Neural cell (in vitro differentiated cells): ENCODE measurements at regions not wholly inside any gene's neighbourhood (a gene's known extent, or its start where the extent isn't known, plus 50 kb on each side); places are given as distances from the start of the nearest gene placed in this dataset.
A peak's percentile ranks its signal among the peaks of the same experiment; 100 is the strongest.

Experiments used
- H2AFZ ChIP-seq: fragments of 200-600, 300-800 bp; sonication (generic), shearing (Covaris generic); 2 replicates; pipeline ENCODE4 v1.6.0; 2014; ENCODE audit warnings: low read depth, mild to moderate bottlenecking, antibody characterized with exemption, low read length, moderate library complexity
- H3F3A ChIP-seq: fragments of 200-600 bp; shearing (Covaris generic); 2 replicates; pipeline ENCODE4 v1.6.1; 2016; ENCODE audit warnings: mild to moderate bottlenecking, moderate library complexity, mixed read lengths, antibody characterized with exemption, low read length; ENCODE audit not compliant: insufficient read depth, poor library complexity, severe bottlenecking
- H3K27ac ChIP-seq: fragments of 200-600, 300-800 bp; sonication (generic), shearing (Covaris generic); 2 replicates; pipeline ENCODE4 v1.5.1; 2014; ENCODE audit warnings: mild to moderate bottlenecking, low read length, moderate library complexity
- H3K27me3 ChIP-seq: fragments of 300-800, 200-600 bp; sonication (generic), shearing (Covaris generic); 2 replicates; pipeline ENCODE4 v1.6.0; 2014; ENCODE audit warnings: mild to moderate bottlenecking, low read depth, low read length, moderate library complexity; ENCODE audit not compliant: insufficient read depth
- H3K36me3 ChIP-seq: fragments of 300-800, 200-600 bp; sonication (generic), shearing (Covaris generic); 2 replicates; pipeline ENCODE4 v1.5.1; 2014; ENCODE audit warnings: mild to moderate bottlenecking, antibody characterized with exemption, low read length, moderate library complexity; ENCODE audit not compliant: insufficient read depth
- H3K4me2 ChIP-seq: fragments of 300-800, 200-600 bp; sonication (generic), shearing (Covaris generic); 2 replicates; pipeline ENCODE4 v1.6.0; 2014; ENCODE audit warnings: mild to moderate bottlenecking, low read length
- H3K4me3 ChIP-seq: fragments of 300-800, 200-600 bp; sonication (generic), shearing (Covaris generic); 2 replicates; pipeline ENCODE4 v1.5.1; 2014; ENCODE audit warnings: mild to moderate bottlenecking, low read length, moderate library complexity
- H3K79me2 ChIP-seq: fragments of 200-600 bp; shearing (Covaris generic); replicated peaks from 2 replicates; pipeline ENCODE4 v1.6.0; 2014; ENCODE audit warnings: mild to moderate bottlenecking, low read length, moderate library complexity; ENCODE audit not compliant: insufficient read depth
- H3K9ac ChIP-seq: fragments of 300-800, 200-600 bp; sonication (generic), shearing (Covaris generic); 2 replicates; pipeline ENCODE4 v1.6.1; 2016; ENCODE audit warnings: mild to moderate bottlenecking, low read length, mixed read lengths
- H3K9me2 ChIP-seq: fragments of 200-600 bp; shearing (Covaris generic); 2 replicates; pipeline ENCODE4 v1.6.1; 2016; ENCODE audit warnings: mild to moderate bottlenecking, low read length, mixed read lengths; ENCODE audit not compliant: insufficient read depth
- H3K9me3 ChIP-seq: fragments of 200-600, 300-800 bp; sonication (generic), shearing (Covaris generic); 2 replicates; pipeline ENCODE4 v1.6.1; 2016; ENCODE audit warnings: mild to moderate bottlenecking, mixed run types, low read length, moderate library complexity, mixed read lengths
- H4K20me1 ChIP-seq: fragments of 200-600 bp; shearing (Covaris generic); 2 replicates; pipeline ENCODE4 v1.6.1; 2016; ENCODE audit warnings: mild to moderate bottlenecking, mixed run types; ENCODE audit not compliant: insufficient read depth
- CTCF ChIP-seq: fragments of 450-650 bp; IDR thresholded peaks from 2 replicates; pipeline ENCODE4 v1.5.1; 2014; ENCODE audit warnings: antibody characterized with exemption, mild to moderate bottlenecking, moderate library complexity; ENCODE audit not compliant: poor library complexity, severe bottlenecking
- EP300 ChIP-seq: fragments of 450-650 bp; conservative IDR thresholded peaks from 2 replicates; pipeline ENCODE4 v1.6.1; 2014; ENCODE audit warnings: antibody characterized with exemption, mild to moderate bottlenecking, moderate library complexity; ENCODE audit not compliant: poor library complexity, severe bottlenecking
- EZH2 ChIP-seq: fragments of 200-600, 300-800 bp; shearing (Covaris generic), sonication (generic); IDR thresholded peaks from 2 replicates; pipeline ENCODE4 v1.6.1; 2014; ENCODE audit warnings: antibody characterized with exemption, low read length, borderline replicate concordance, mild to moderate bottlenecking; ENCODE audit not compliant: insufficient read depth, poor library complexity, severe bottlenecking
- MXI1 ChIP-seq: fragments of 450-650 bp; conservative IDR thresholded peaks from 2 replicates; pipeline ENCODE4 v1.6.1; 2014; ENCODE audit warnings: antibody characterized with exemption, mild to moderate bottlenecking; ENCODE audit not compliant: poor library complexity, severe bottlenecking
- POLR2AphosphoS5 ChIP-seq: IDR thresholded peaks from 2 replicates; pipeline ENCODE4 v1.6.1; 2012
- RAD21 ChIP-seq: fragments of 450-650 bp; conservative IDR thresholded peaks from 2 replicates; pipeline ENCODE4 v1.6.1; 2014; ENCODE audit warnings: antibody characterized with exemption, mild to moderate bottlenecking, moderate library complexity
- SMC3 ChIP-seq: fragments of 450-650 bp; conservative IDR thresholded peaks from 2 replicates; pipeline ENCODE4 v1.6.1; 2014; ENCODE audit warnings: antibody characterized with exemption, mild to moderate bottlenecking, moderate library complexity; ENCODE audit not compliant: poor library complexity
- TAF1 ChIP-seq: IDR thresholded peaks from 2 replicates; pipeline ENCODE4 v1.6.1; 2012; ENCODE audit warnings: low read depth
- TF ChIP-seq, protein P1 (sequence below): IDR thresholded peaks from 2 replicates; pipeline ENCODE4 v1.6.1; 2012; ENCODE audit warnings: borderline replicate concordance

DNA sequence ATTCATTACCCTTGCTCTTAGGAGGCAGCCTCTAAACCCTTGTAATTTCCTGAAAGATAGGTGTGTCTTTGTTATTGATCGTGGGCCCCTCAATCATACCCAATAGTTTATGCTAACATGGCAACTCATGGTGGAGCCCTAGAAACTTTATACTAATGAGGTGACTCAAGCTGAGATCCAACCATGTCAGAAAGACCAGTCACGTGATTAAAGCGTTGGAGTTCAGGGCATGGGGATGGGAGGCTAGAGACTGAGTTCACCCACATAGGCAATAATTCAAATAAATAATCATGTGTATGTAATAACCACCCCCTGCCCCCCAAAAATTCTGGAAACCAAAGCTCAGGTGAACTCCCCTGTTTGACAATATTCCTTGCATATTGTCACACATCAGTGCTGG lies 99.5 kb upstream of the TUSC7 start:
- H3K79me2 ChIP-seq = no peaks in the 10 kb centered on the region
- H3K4me3 ChIP-seq = no peak overlapping the region
- no peak overlapping the region for H2AFZ ChIP-seq
- no peaks in the 10 kb centered on the region for H3K9me3 ChIP-seq
- H3K36me3 ChIP-seq = no peaks in the 10 kb centered on the region
- no peaks in the 10 kb centered on the region for H3K9me2 ChIP-seq
- H3F3A ChIP-seq = no peaks in the 10 kb centered on the region
- no peak overlapping the region for H3K27ac ChIP-seq
- H3K4me2 ChIP-seq = no peak overlapping the region
- H4K20me1 ChIP-seq = no peaks in the 10 kb centered on the region
- H3K9ac ChIP-seq = no peak overlapping the region
- no peaks in the 10 kb centered on the region for H3K27me3 ChIP-seq
- no peak for TF ChIP-seq TAF1
- no peak for TF ChIP-seq CTCF
- no peak for TF ChIP-seq EZH2
- TF ChIP-seq SMC3 = no peak
- TF ChIP-seq EP300 = no peak
- TF ChIP-seq POLR2AphosphoS5 = no peak
- no peak for TF ChIP-seq RAD21
- TF ChIP-seq, protein P1, sequence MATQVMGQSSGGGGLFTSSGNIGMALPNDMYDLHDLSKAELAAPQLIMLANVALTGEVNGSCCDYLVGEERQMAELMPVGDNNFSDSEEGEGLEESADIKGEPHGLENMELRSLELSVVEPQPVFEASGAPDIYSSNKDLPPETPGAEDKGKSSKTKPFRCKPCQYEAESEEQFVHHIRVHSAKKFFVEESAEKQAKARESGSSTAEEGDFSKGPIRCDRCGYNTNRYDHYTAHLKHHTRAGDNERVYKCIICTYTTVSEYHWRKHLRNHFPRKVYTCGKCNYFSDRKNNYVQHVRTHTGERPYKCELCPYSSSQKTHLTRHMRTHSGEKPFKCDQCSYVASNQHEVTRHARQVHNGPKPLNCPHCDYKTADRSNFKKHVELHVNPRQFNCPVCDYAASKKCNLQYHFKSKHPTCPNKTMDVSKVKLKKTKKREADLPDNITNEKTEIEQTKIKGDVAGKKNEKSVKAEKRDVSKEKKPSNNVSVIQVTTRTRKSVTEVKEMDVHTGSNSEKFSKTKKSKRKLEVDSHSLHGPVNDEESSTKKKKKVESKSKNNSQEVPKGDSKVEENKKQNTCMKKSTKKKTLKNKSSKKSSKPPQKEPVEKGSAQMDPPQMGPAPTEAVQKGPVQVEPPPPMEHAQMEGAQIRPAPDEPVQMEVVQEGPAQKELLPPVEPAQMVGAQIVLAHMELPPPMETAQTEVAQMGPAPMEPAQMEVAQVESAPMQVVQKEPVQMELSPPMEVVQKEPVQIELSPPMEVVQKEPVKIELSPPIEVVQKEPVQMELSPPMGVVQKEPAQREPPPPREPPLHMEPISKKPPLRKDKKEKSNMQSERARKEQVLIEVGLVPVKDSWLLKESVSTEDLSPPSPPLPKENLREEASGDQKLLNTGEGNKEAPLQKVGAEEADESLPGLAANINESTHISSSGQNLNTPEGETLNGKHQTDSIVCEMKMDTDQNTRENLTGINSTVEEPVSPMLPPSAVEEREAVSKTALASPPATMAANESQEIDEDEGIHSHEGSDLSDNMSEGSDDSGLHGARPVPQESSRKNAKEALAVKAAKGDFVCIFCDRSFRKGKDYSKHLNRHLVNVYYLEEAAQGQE = no peak
- no peak for TF ChIP-seq MXI1

DNA sequence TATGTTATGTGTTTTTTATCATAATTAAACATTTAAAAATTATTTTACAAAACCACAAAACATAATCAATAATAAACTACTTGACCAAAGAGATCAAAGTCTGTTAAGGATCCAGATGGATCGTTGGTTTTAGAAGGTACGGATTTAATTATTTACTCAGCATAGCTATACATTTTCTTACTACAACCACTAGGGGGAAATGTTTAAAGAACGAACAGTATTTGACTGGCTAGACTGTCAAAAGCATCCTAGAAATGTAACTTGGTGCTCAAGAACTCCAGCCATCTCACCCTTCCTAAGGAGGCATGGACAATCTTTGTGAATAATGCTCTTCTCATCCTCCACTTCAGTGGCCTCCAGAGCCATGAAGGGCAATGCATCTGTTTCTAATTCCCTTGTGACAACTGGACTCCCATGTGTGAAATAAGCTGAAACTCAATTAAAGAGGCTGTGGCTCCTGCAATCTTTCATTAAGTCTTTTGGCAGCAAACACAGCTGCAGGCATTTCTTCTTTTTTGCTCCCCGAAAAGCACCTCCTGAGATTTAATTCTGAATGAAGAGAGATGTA lies 94.7 kb upstream of the TUSC7 start:
- H2AFZ ChIP-seq = no peak overlapping the region
- TF ChIP-seq MXI1 (no peak), POLR2AphosphoS5 (no peak), RAD21 (no peak), CTCF (peak; percentile 25)
- TF ChIP-seq, protein P1 = no peak
- no peak overlapping the region for H3K4me3 ChIP-seq
- no peaks in the 10 kb centered on the region for H3F3A ChIP-seq
- no peaks in the 10 kb centered on the region for H3K9me3 ChIP-seq
- H4K20me1 ChIP-seq = no peaks in the 10 kb centered on the region
- H3K79me2 ChIP-seq = no peaks in the 10 kb centered on the region
- no peaks in the 10 kb centered on the region for H3K27me3 ChIP-seq
- H3K9ac ChIP-seq = no peak overlapping the region
- H3K27ac ChIP-seq = no peak overlapping the region
- no peak overlapping the region for H3K4me2 ChIP-seq
- H3K36me3 ChIP-seq = no peaks in the 10 kb centered on the region
- no peaks in the 10 kb centered on the region for H3K9me2 ChIP-seq
